Liver (tissue), 8 donors: ENCODE measurements at regions not wholly inside any gene's neighbourhood (a gene's known extent, or its start where the extent isn't known, plus 50 kb on each side); places are given as distances from the start of the nearest gene placed in this dataset.

Source experiments
- DNase-seq: peaks from one replicate; pipeline ENCODE4 v3.0.0-alpha.2; 2017; ENCODE audit warnings: low spot score
- H3K27ac ChIP-seq, 2 donors: one replicate each; pipeline ENCODE4 v1.7.0; 2013; ENCODE audit warnings: inconsistent platforms in 2 of 2, low read length in 2 of 2, control low read depth in 1 of 2, low read depth in 1 of 2, mild to moderate bottlenecking in 1 of 2
- H3K27me3 ChIP-seq, 4 donors: one replicate each; pipeline versions ENCODE4 v1.6.1 to v1.7.0; 2013; ENCODE audit warnings: low read length in 3 of 4, inconsistent platforms in 1 of 4, mild to moderate bottlenecking in 1 of 4, moderate library complexity in 1 of 4; ENCODE audit not compliant: control insufficient read depth in 4 of 4, insufficient read depth in 4 of 4
- H3K36me3 ChIP-seq, 4 donors: one replicate each; pipeline versions ENCODE4 v1.6.1 to v1.7.0; 2013; ENCODE audit warnings: low read length in 3 of 4, mild to moderate bottlenecking in 3 of 4, low read depth in 1 of 4, moderate library complexity in 1 of 4; ENCODE audit not compliant: control insufficient read depth in 4 of 4, insufficient read depth in 3 of 4
- H3K4me1 ChIP-seq, 4 donors: one replicate each; pipeline versions ENCODE4 v1.6.1 to v1.7.0; 2013; ENCODE audit warnings: low read length in 3 of 4, mild to moderate bottlenecking in 3 of 4, moderate library complexity in 1 of 4; ENCODE audit not compliant: control insufficient read depth in 4 of 4, insufficient read depth in 4 of 4
- H3K4me3 ChIP-seq, 3 donors: one replicate each; pipeline versions ENCODE4 v1.6.1 to v1.7.0; 2013; ENCODE audit warnings: low read length in 3 of 3, control low read depth in 1 of 3, low read depth in 1 of 3, mild to moderate bottlenecking in 1 of 3
- H3K9ac ChIP-seq, 2 donors: one replicate each; pipeline ENCODE4 v1.7.0; 2013; ENCODE audit warnings: low read length in 2 of 2, mild to moderate bottlenecking in 2 of 2, moderate library complexity in 2 of 2, control low read depth in 1 of 2, low read depth in 1 of 2
- H3K9me3 ChIP-seq, 4 donors: one replicate each; pipeline versions ENCODE4 v1.6.1 to v1.7.0; 2013; ENCODE audit warnings: low read length in 3 of 4; ENCODE audit not compliant: control insufficient read depth in 4 of 4
- ATF3 ChIP-seq: IDR thresholded peaks from 2 replicates; pipeline ENCODE4 v1.6.1; 2016; ENCODE audit warnings: antibody characterized with exemption
- EGR1 ChIP-seq, 2 donors: IDR thresholded peaks; 2 replicates each; pipeline ENCODE4 v1.6.1; 2016 to 2018; ENCODE audit warnings: antibody characterized with exemption in 2 of 2, low read depth in 2 of 2
- FOXA1 ChIP-seq: IDR thresholded peaks from 2 replicates; pipeline ENCODE4 v1.6.1; 2016; ENCODE audit warnings: antibody characterized with exemption
- FOXA2 ChIP-seq: IDR thresholded peaks from 2 replicates; pipeline ENCODE4 v1.6.1; 2016; ENCODE audit warnings: antibody characterized with exemption
- GABPA ChIP-seq, 2 donors: IDR thresholded peaks in 1 of 2; conservative IDR thresholded peaks in 1 of 2; 2 replicates each; pipeline ENCODE4 v1.6.1; 2016; ENCODE audit warnings: antibody characterized with exemption in 2 of 2, mild to moderate bottlenecking in 1 of 2, moderate library complexity in 1 of 2
- HNF4A ChIP-seq, 2 donors: conservative IDR thresholded peaks; 2 replicates each; pipeline ENCODE4 v1.6.1; 2016; ENCODE audit warnings: antibody characterized with exemption in 2 of 2, mild to moderate bottlenecking in 2 of 2
- JUND ChIP-seq, 2 donors: IDR thresholded peaks; 2 replicates each; pipeline ENCODE4 v1.6.1; 2016; ENCODE audit warnings: antibody characterized with exemption in 2 of 2
- MAX ChIP-seq: IDR thresholded peaks from 2 replicates; pipeline ENCODE4 v1.6.1; 2016; ENCODE audit warnings: antibody characterized with exemption
- NR2F2 ChIP-seq: IDR thresholded peaks from 2 replicates; pipeline ENCODE4 v1.6.1; 2016; ENCODE audit warnings: antibody characterized with exemption
- RAD21 ChIP-seq, 2 donors: IDR thresholded peaks; 2 replicates each; pipeline ENCODE4 v1.6.1; 2016; ENCODE audit warnings: antibody characterized with exemption in 2 of 2, mild to moderate bottlenecking in 2 of 2
- REST ChIP-seq: IDR thresholded peaks from 2 replicates; pipeline ENCODE4 v1.6.1; 2016; ENCODE audit warnings: antibody characterized with exemption, mild to moderate bottlenecking
- RXRA ChIP-seq, 2 donors: IDR thresholded peaks; 2 replicates each; pipeline ENCODE4 v1.6.1; 2017 to 2018; ENCODE audit warnings: antibody characterized with exemption in 2 of 2, mild to moderate bottlenecking in 1 of 2
- SP1 ChIP-seq: IDR thresholded peaks from 2 replicates; pipeline ENCODE4 v1.6.1; 2018; ENCODE audit warnings: antibody characterized with exemption, mild to moderate bottlenecking
- TAF1 ChIP-seq: conservative IDR thresholded peaks from 2 replicates; pipeline ENCODE4 v1.6.1; 2016; ENCODE audit warnings: antibody characterized with exemption, mild to moderate bottlenecking
- YY1 ChIP-seq: IDR thresholded peaks from 2 replicates; pipeline ENCODE4 v1.6.1; 2016; ENCODE audit warnings: antibody characterized with exemption, mild to moderate bottlenecking
- ZBTB33 ChIP-seq: IDR thresholded peaks from 2 replicates; pipeline ENCODE4 v1.6.1; 2016; ENCODE audit warnings: antibody characterized with exemption
- WGBS: extraction: QIAGEN DNeasy Blood & Tissue Kit; methylation state at CpG from one replicate; pipeline ENCODE4 v1.1.7; 2013; 5-methylcytosine and 5-hydroxymethylcytosine counted together
- TF ChIP-seq, protein P1 (sequence below): fragments of 150-350 bp; IDR thresholded peaks from 2 replicates; pipeline ENCODE4 v1.5.1; 2017; ENCODE audit warnings: improper control_type of control experiment, low read depth, low read length; ENCODE audit not compliant: missing input control
- donor health status: healthy.
- donor health status: healthy.
- donor health status: healthy.
- donor health status: healthy.
- donor health status: healthy.

DNA sequence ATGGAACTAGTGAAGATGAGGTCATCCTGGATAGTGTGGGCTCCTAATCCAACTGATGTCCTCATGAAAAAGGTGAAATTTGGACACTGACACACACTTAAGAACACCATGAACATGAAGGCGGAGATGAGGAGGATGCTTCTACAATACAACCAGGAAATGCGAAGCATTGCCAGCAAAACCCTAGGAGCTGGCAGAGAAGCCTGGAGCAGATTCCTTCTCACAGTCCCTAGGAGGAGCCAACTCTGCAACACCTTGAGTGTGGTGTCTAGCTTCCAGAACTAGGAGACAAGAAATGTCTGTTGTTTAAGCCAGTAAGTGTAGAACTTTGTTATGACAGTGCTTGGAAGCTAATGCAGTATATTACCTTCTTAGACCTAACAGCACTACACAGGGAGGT, 191.9 kb upstream of the PWP1 start:
- TF ChIP-seq RAD21 (IDR thresholded peaks at IDR 0.05) (no peak), FOXA1 (no peak), EGR1 (IDR thresholded peaks at IDR 0.05; ENCODE audit: low read depth in 2 of 2) (no peak), NR2F2 (no peak), MAX (no peak)
- Histone ChIP-seq H3K9me3 (peaks cover 0 to 3% (median 0%) of the 10 kb centered on the region in 4 donors), H3K27ac (no peak overlapping the region), H3K27me3 (no peaks in the 10 kb centered on the region), H3K4me1 (peaks cover 0 to 3% (median 0%) of the 10 kb centered on the region in 4 donors), H3K36me3 (no peaks in the 10 kb centered on the region), H3K9ac (no peak overlapping the region), H3K4me3 (no peak overlapping the region)
- WGBS: 84% methylated on average over 2 of the region's 2 CpGs
- no peak for DNase-seq

GRCh38 chr12:107494331-107494730, 191.3 kb upstream of the PWP1 start:
- TF ChIP-seq SP1 (no peak), JUND (IDR thresholded peaks at IDR 0.05) (no peak), REST (no peak), GABPA (IDR thresholded peaks at IDR 0.05 in 1 of 2, conservative IDR thresholded peaks at IDR 0.05 in 1 of 2) (no peak), NR2F2 (no peak), RXRA (IDR thresholded peaks at IDR 0.05) (no peak), ATF3 (no peak), MAX (no peak), YY1 (no peak), TAF1 (no peak), RAD21 (IDR thresholded peaks at IDR 0.05) (no peak), FOXA2 (no peak), EGR1 (IDR thresholded peaks at IDR 0.05; ENCODE audit: low read depth in 2 of 2) (no peak), ZBTB33 (no peak), HNF4A (conservative IDR thresholded peaks at IDR 0.05) (no peak)
- TF ChIP-seq, protein P1, sequence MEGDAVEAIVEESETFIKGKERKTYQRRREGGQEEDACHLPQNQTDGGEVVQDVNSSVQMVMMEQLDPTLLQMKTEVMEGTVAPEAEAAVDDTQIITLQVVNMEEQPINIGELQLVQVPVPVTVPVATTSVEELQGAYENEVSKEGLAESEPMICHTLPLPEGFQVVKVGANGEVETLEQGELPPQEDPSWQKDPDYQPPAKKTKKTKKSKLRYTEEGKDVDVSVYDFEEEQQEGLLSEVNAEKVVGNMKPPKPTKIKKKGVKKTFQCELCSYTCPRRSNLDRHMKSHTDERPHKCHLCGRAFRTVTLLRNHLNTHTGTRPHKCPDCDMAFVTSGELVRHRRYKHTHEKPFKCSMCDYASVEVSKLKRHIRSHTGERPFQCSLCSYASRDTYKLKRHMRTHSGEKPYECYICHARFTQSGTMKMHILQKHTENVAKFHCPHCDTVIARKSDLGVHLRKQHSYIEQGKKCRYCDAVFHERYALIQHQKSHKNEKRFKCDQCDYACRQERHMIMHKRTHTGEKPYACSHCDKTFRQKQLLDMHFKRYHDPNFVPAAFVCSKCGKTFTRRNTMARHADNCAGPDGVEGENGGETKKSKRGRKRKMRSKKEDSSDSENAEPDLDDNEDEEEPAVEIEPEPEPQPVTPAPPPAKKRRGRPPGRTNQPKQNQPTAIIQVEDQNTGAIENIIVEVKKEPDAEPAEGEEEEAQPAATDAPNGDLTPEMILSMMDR: no peak
- Histone ChIP-seq H3K27ac (no peak overlapping the region), H3K4me1 (peaks cover 0 to 3% (median 0%) of the 10 kb centered on the region in 4 donors), H3K27me3 (no peaks in the 10 kb centered on the region), H3K36me3 (no peaks in the 10 kb centered on the region), H3K9ac (no peak overlapping the region), H3K4me3 (no peak overlapping the region), H3K9me3 (peaks cover 0 to 3% (median 0%) of the 10 kb centered on the region in 4 donors)
- DNase-seq: no peak
- 84% methylated on average over 5 of the region's 5 CpGs for WGBS
